Mesodermal cell (in vitro differentiated cells): ENCODE measurements at regions not wholly inside any gene's neighbourhood (a gene's known extent, or its start where the extent isn't known, plus 50 kb on each side); places are given as distances from the start of the nearest gene placed in this dataset.

Source experiments
- H3K27ac ChIP-seq: 2 replicates; pipeline ENCODE4 v1.7.0; 2013; ENCODE audit warnings: mild to moderate bottlenecking, low read depth, low read length, moderate library complexity; ENCODE audit not compliant: severe bottlenecking
- H3K36me3 ChIP-seq: 2 replicates; pipeline ENCODE4 v1.7.1; 2013; ENCODE audit warnings: mild to moderate bottlenecking, low read length, moderate library complexity; ENCODE audit not compliant: control insufficient read depth, insufficient read depth
- H3K4me1 ChIP-seq: one replicate; pipeline ENCODE4 v1.7.1; 2013; ENCODE audit warnings: mild to moderate bottlenecking, low read length; ENCODE audit not compliant: insufficient read depth, control insufficient read depth, poor library complexity, severe bottlenecking
- H3K4me3 ChIP-seq: 2 replicates; pipeline ENCODE4 v1.7.0; 2013; ENCODE audit warnings: low read length, control low read depth, mild to moderate bottlenecking; ENCODE audit not compliant: insufficient read depth, poor library complexity, severe bottlenecking; ENCODE audit errors: extremely low read depth
- H3K9me3 ChIP-seq: 2 replicates; pipeline ENCODE4 v1.7.1; 2013; ENCODE audit warnings: mild to moderate bottlenecking, low read length, moderate library complexity; ENCODE audit not compliant: control insufficient read depth
- WGBS, 2 experiments: methylation state at CpG; one replicate each; pipeline ENCODE4 v1.1.5; 2013; ENCODE audit warnings: missing lambda C conversion rate in 2 of 2; ENCODE audit not compliant: insufficient coverage in 2 of 2; 5-methylcytosine and 5-hydroxymethylcytosine counted together

GRCh38 chr6:148212366-148212765 lies 130.3 kb upstream of the SASH1 start:
- H3K4me3 ChIP-seq = no peak overlapping the region
- no peaks in the 10 kb centered on the region for H3K36me3 ChIP-seq
- 100% methylated on average over 1 of the region's 3 CpGs; no CpG with 5 or more reads in 1 of the 2 experiments for WGBS, 2 experiments
- H3K9me3 ChIP-seq = no peaks in the 10 kb centered on the region
- no peaks in the 10 kb centered on the region for H3K4me1 ChIP-seq
- H3K27ac ChIP-seq = no peak overlapping the region

DNA sequence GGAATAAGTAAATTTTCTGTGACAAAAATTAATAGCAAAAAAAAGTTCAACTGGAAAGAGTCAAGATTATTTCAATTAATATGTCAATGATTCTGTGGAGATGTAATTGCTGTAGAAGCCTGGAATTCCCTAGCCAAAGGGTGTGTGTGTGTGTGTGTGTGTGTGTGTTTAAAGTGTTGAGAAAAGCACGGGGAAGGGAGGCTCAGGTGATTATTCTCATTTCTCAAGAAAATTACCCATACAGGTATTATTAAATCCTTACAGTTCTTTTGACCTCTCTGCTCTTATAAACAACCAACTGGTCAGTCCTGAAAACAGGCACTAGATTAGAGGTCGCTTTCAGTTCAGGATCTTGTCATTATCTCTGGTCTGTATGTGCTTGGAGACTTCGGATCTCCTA lies 129.3 kb upstream of the SASH1 start:
- Histone ChIP-seq H3K36me3 (no peaks in the 10 kb centered on the region), H3K4me1 (no peaks in the 10 kb centered on the region), H3K9me3 (no peaks in the 10 kb centered on the region), H3K4me3 (no peak overlapping the region), H3K27ac (no peak overlapping the region)
- WGBS, 2 experiments = 67 to 87% methylated on average over 1 to 2 of the region's 3 CpGs

- H3K4me3 ChIP-seq = no peak overlapping the region
- no peaks in the 10 kb centered on the region for H3K4me1 ChIP-seq
- H3K27ac ChIP-seq = no peak overlapping the region
- H3K9me3 ChIP-seq = no peaks in the 10 kb centered on the region
- WGBS, 2 experiments = 97 to 100% methylated on average over 4 to 5 of the region's 5 CpGs
- H3K36me3 ChIP-seq = no peaks in the 10 kb centered on the region
Observed at GRCh38 chr6:148214667-148215066, 128.0 kb upstream of the SASH1 start.

DNA sequence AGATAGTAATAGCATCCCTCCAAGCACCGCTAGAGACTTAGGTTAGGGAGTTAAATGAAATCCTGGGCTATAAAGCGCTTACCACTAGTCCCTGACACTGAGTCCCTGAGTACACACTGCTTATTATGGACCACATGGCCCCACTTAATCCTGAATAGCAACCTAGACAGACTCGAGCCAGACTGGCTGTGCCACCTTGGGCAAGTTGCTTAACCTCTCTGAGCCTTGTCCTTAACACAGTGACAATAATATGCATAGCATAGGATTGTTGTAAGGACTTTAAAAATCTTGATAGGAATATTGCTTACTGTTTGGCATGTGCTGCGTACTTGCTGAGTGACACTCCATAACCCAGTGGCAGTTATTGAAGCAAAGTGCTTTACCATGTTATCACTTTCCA lies 125.6 kb upstream of the SASH1 start:
- Histone ChIP-seq H3K9me3 (no peaks in the 10 kb centered on the region), H3K4me3 (no peak overlapping the region), H3K4me1 (no peaks in the 10 kb centered on the region), H3K27ac (no peak overlapping the region), H3K36me3 (no peaks in the 10 kb centered on the region)
- WGBS, 2 experiments = 90 to 93% methylated on average over 2 of the region's 4 CpGs

DNA sequence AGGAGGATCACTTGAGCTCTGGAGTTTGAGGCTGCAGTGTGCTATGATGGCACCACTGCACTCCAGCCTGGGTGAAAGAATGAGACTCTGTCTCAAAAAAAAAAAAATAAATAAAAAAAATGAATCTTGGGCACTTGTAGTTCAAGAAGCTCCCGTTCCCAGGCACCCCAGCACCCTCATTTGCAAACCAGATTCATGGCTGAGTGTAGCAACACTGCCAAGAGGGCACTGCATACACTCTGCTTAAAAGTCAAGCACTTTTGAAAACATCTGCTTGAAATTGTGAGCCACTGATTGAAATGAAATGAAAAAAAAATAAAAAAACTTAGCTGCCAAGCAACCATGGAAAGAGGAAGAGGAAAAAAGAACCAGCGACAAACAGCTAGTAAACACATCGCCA lies 124.7 kb upstream of the SASH1 start:
- 67 to 86% methylated on average over 1 of the region's 3 CpGs for WGBS, 2 experiments

DNA sequence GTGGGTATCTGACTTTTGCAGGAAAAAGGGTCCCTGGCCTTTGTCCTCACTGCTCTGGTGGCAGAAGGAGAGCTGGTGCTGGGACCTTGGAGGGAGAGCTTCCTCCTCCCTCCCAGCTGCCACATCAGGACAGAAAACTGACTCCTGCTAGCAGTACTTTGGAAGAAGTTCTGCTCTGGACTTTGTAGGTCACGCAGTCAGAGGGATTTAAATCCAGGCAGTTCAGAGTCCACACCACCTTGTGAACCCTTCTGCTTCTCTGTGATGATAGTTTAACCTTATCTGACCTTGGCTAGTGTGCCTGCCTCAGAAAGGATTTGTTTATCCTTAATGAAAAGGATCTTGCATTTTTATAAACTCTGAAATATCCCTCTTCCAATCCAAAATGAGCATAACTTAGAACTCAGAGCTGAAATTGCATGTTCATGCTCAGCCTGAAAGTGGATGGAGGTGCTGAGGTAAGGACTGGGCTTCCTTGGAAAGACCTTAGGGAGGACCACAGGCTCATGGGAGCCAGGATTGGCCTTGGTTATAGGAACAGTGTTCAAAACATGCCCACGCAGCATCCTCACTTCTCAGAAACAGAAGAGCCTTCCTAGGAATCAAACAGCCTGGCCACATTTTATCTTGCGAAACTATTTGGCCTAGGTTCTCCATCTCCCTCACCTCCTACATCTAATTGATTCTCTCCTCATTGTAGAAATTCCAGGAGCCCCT lies 123.9 kb upstream of the SASH1 start:
- Histone ChIP-seq H3K4me1 (no peaks in the 10 kb centered on the region), H3K27ac (no peak overlapping the region), H3K4me3 (no peak overlapping the region), H3K9me3 (no peaks in the 10 kb centered on the region), H3K36me3 (no peaks in the 10 kb centered on the region)
- 84 to 85% methylated on average over 3 of the region's 3 CpGs for WGBS, 2 experiments

More for the DNA sequence above, 124.7 kb upstream of the SASH1 start:
- Histone ChIP-seq H3K4me3 (no peak overlapping the region), H3K9me3 (no peaks in the 10 kb centered on the region), H3K36me3 (no peaks in the 10 kb centered on the region), H3K4me1 (no peaks in the 10 kb centered on the region), H3K27ac (no peak overlapping the region)

DNA sequence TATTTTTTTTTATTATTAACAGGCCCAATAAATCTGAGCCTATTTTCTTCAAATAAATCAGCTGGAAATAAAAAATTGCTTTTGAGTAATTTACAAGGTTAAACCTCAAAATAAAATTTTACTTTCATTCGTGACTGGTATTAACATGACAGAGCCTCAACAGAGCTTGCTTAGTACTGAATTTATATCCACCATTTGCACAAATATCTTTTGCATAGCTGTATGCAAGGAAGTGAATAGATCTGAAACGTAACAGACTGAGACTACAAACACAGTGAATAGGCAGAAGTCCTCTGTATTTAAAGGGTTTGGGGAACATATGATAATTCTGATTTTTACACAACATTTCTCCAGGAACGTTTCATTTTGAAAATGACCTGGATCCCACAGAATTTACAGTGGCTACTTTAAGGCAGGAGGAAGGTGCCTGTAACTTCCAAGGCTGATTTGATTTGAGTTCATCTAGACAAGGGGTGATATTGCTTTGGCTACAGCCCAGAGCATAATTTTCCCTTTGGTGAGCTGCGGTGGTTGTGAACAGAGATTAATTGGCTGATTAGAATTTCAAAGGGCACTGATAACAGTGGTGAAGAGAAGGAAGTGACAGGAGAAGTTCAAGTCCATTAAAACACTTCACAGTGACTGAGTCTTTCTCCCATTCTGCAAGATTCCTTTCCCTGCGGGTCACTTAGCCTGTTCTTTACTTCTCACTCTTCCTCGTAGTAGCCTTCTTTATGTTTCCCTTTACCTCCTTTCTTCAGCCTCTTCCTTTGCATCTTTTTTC lies 121.2 kb upstream of the SASH1 start:
- no peaks in the 10 kb centered on the region for H3K4me1 ChIP-seq
- H3K9me3 ChIP-seq = no peaks in the 10 kb centered on the region
- 21 to 28% methylated on average over 2 to 3 of the region's 6 CpGs for WGBS, 2 experiments
- no peak overlapping the region for H3K4me3 ChIP-seq
- no peaks in the 10 kb centered on the region for H3K36me3 ChIP-seq
- H3K27ac ChIP-seq = no peak overlapping the region

- Histone ChIP-seq H3K36me3 (no peaks in the 10 kb centered on the region), H3K4me3 (no peak overlapping the region), H3K9me3 (no peaks in the 10 kb centered on the region), H3K4me1 (no peaks in the 10 kb centered on the region), H3K27ac (no peak overlapping the region)
- WGBS, 2 experiments = 57 to 92% methylated on average over 2 of the region's 3 CpGs
Observed at GRCh38 chr6:148222376-148222775, 120.3 kb upstream of the SASH1 start.

DNA sequence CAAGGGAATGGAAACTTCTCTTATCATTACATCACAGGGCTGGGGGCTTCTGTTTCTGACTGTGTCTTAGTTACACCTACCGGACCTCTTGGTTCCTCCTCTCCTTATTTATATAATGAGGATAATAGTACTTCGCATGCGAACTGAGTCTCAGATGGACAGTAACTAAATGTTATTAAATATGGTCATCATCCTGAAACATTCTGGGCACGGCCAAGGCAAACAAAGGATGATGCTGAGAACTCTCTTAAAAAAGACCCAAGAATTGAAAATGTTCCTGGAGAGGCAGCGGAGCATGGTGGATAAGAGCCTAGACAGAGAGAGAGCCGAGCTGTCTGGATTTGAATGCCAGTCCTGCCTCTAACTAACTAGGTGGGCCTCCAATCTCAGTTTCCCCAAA lies 119.8 kb upstream of the SASH1 start:
- WGBS, 2 experiments = 89 to 94% methylated on average over 3 of the region's 6 CpGs
- no peaks in the 10 kb centered on the region for H3K36me3 ChIP-seq
- no peak overlapping the region for H3K27ac ChIP-seq
- no peaks in the 10 kb centered on the region for H3K9me3 ChIP-seq
- H3K4me1 ChIP-seq = no peaks in the 10 kb centered on the region
- no peak overlapping the region for H3K4me3 ChIP-seq

GRCh38 chr6:148223424-148223842 lies 119.2 kb upstream of the SASH1 start:
- H3K4me3 ChIP-seq = no peak overlapping the region
- no peak overlapping the region for H3K27ac ChIP-seq
- no peaks in the 10 kb centered on the region for H3K4me1 ChIP-seq
- no peaks in the 10 kb centered on the region for H3K36me3 ChIP-seq
- H3K9me3 ChIP-seq = no peaks in the 10 kb centered on the region
- 82 to 92% methylated on average over 2 of the region's 3 CpGs for WGBS, 2 experiments

DNA sequence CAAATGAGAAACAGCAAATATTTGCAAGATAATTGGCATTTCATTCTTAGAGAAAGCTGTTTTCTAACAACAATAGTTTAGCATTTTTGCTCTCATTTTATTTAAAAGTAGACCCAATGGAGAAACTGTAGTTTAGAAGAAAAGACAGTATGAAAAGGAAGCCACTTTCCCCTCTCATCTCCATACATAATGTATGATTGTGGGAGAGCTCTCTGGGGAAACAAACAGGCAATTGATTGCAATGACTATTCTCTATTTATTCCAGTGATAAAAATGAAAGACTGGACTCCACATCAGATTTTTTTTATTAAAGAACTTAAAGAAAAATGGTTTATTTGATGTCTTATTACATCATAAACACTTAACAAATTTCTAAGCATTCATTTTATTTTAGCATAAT lies 116.8 kb upstream of the SASH1 start:
- Histone ChIP-seq H3K27ac (no peak overlapping the region), H3K4me3 (no peak overlapping the region), H3K36me3 (no peaks in the 10 kb centered on the region), H3K4me1 (no peaks in the 10 kb centered on the region), H3K9me3 (no peaks in the 10 kb centered on the region)
